SK-N-SH treated with all-trans-retinoic acid at 6 μM for 48 hours (cell line): ENCODE measurements at regions not wholly inside any gene's neighbourhood (a gene's known extent, or its start where the extent isn't known, plus 50 kb on each side); places are given as distances from the start of the nearest gene placed in this dataset.
"Not testable (repeated sequence)": the region's sequence is repeated elsewhere in the genome, so short reads cannot be mapped to it uniquely, and the experiment has no call there.

ENCODE experiments used
- ARNTL ChIP-seq: fragments of 450-650 bp; formaldehyde crosslinking; IDR thresholded peaks from 2 replicates; pipeline ENCODE4 v1.5.0; 2020; ENCODE audit warnings: low read depth, mild to moderate bottlenecking, moderate library complexity, borderline replicate concordance
- CREB5 ChIP-seq: fragments of 250-450 bp; sonication (Bioruptor Pico); IDR thresholded peaks from 2 replicates; pipeline ENCODE4 v1.5.1; 2020; ENCODE audit warnings: low read depth, mild to moderate bottlenecking, moderate library complexity
- CSDC2 ChIP-seq: fragments of 250-450 bp; sonication (Bioruptor Pico); IDR thresholded peaks from 2 replicates; pipeline ENCODE4 v1.5.0; 2020; ENCODE audit warnings: mild to moderate bottlenecking, moderate library complexity
- PATZ1 ChIP-seq: fragments of 250-450 bp; sonication (Bioruptor Pico); IDR thresholded peaks from 2 replicates; pipeline ENCODE4 v1.8.0; 2020; ENCODE audit warnings: mild to moderate bottlenecking, moderate library complexity, borderline replicate concordance
- PPARA ChIP-seq: fragments of 250-450 bp; sonication (Bioruptor Pico); IDR thresholded peaks from 2 replicates; pipeline ENCODE4 v1.5.0; 2020; ENCODE audit warnings: mild to moderate bottlenecking, borderline replicate concordance
- RARB ChIP-seq: fragments of 250-450 bp; sonication (Bioruptor Pico); IDR thresholded peaks from 2 replicates; pipeline ENCODE4 v1.8.0; 2021; ENCODE audit warnings: mild to moderate bottlenecking, moderate library complexity
- TCF4 ChIP-seq: fragments of 250-450 bp; sonication (Bioruptor Pico); IDR thresholded peaks from 2 replicates; pipeline ENCODE4 v1.8.0; 2021; ENCODE audit warnings: mild to moderate bottlenecking, moderate library complexity, borderline replicate concordance
- TOX ChIP-seq: fragments of 250-450 bp; sonication (Bioruptor Pico); IDR thresholded peaks from 2 replicates; pipeline ENCODE4 v1.8.0; 2021; ENCODE audit warnings: mild to moderate bottlenecking, moderate library complexity, borderline replicate concordance
- TSHZ2 ChIP-seq: fragments of 250-450 bp; sonication (Bioruptor Pico); IDR thresholded peaks from 2 replicates; pipeline ENCODE4 v1.5.0; 2020; ENCODE audit warnings: mild to moderate bottlenecking, moderate library complexity
- ZFP3 ChIP-seq: fragments of 250-450 bp; sonication (Bioruptor Pico); IDR thresholded peaks from 2 replicates; pipeline ENCODE4 v1.5.0; 2020; ENCODE audit warnings: mild to moderate bottlenecking, moderate library complexity
- ZFP30 ChIP-seq: fragments of 450-650 bp; formaldehyde crosslinking; IDR thresholded peaks from 2 replicates; pipeline ENCODE4 v1.5.0; 2022; ENCODE audit warnings: mild to moderate bottlenecking, moderate library complexity
- ZNF565 ChIP-seq: fragments of 450-650 bp; formaldehyde crosslinking; conservative IDR thresholded peaks from 2 replicates; pipeline ENCODE4 v1.5.0; 2020; ENCODE audit warnings: low read depth, mild to moderate bottlenecking, moderate library complexity
- ZNF8 ChIP-seq: fragments of 450-650 bp; formaldehyde crosslinking; IDR thresholded peaks from 2 replicates; pipeline ENCODE4 v1.5.0; 2020; ENCODE audit warnings: mild to moderate bottlenecking, moderate library complexity

- not testable (repeated sequence) for TF ChIP-seq ZNF565 (CRISPR knock-in tag); TSHZ2; ZFP30 (CRISPR knock-in tag); ARNTL (CRISPR knock-in tag); RARB (CRISPR knock-in tag); ZNF8 (CRISPR knock-in tag); CSDC2 (CRISPR knock-in tag); CREB5 (CRISPR knock-in tag); TOX (CRISPR knock-in tag); TCF4; PPARA (CRISPR knock-in tag); ZFP3 (CRISPR knock-in tag); PATZ1 (CRISPR knock-in tag)
These were observed 153.5 kb upstream of the CXCL13 start for GRCh38 chr4:77452117-77452516.
